Activated T-helper 2 cell treated with anti-CD3 and anti-CD28 coated beads, Interferon-gamma antibody, Interleukin-2, Interleukin-4, amounts not matched to agents 10 μg/mL and 5 μg/mL and 100 μg/mL, durations not matched to agents 14 hours and 24 hours and 36 hours (primary cell): ENCODE measurements at regions not wholly inside any gene's neighbourhood (a gene's known extent, or its start where the extent isn't known, plus 50 kb on each side); places are given as distances from the start of the nearest gene placed in this dataset.
"Not testable (repeated sequence)": the region's sequence is repeated elsewhere in the genome, so short reads cannot be mapped to it uniquely, and the experiment has no call there.

ENCODE experiments used
- DNase-seq: peaks from one replicate; pipeline ENCODE4 v3.0.0; 2021; ENCODE audit warnings: low spot score
- H3K27ac Mint-ChIP-seq: one replicate; pipeline ENCODE4 v1.8.0; 2021; ENCODE audit warnings: mixed read lengths
- H3K27me3 Mint-ChIP-seq: one replicate; pipeline ENCODE4 v1.8.0; 2021; ENCODE audit warnings: low read depth, mixed read lengths
- H3K36me3 Mint-ChIP-seq: one replicate; pipeline ENCODE4 v1.8.0; 2021; ENCODE audit warnings: low read depth, mixed read lengths
- H3K4me1 Mint-ChIP-seq: one replicate; pipeline ENCODE4 v1.8.0; 2021; ENCODE audit warnings: low read depth, mixed read lengths
- H3K4me3 Mint-ChIP-seq: one replicate; pipeline ENCODE4 v1.8.0; 2021; ENCODE audit warnings: low read depth, mild to moderate bottlenecking, moderate library complexity, mixed read lengths
- H3K9me3 Mint-ChIP-seq: one replicate; pipeline ENCODE4 v1.8.0; 2021; ENCODE audit warnings: mixed read lengths
- intact Hi-C: fragments of 100-400 bp; cut with micrococcal nuclease; formaldehyde crosslinking; loops from one replicate; pipeline ENCODE4 v1.15.1; 2023

- H3K27ac Mint-ChIP-seq, H3K4me3 Mint-ChIP-seq, H3K36me3 Mint-ChIP-seq, H3K4me1 Mint-ChIP-seq, intact Hi-C loops, H3K27me3 Mint-ChIP-seq, DNase-seq: not testable (repeated sequence)
- peaks cover 25% of the 10 kb centered on the region for H3K9me3 Mint-ChIP-seq
Observed at GRCh38 chr6:60444532-60444931, 1841.5 kb downstream of the KHDRBS2 start.

GRCh38 chr6:60439709-60440108, 1846.3 kb downstream of the KHDRBS2 start:
- H3K4me1 Mint-ChIP-seq, H3K4me3 Mint-ChIP-seq, intact Hi-C loops, H3K27me3 Mint-ChIP-seq, DNase-seq, H3K36me3 Mint-ChIP-seq, H3K27ac Mint-ChIP-seq: not testable (repeated sequence)
- H3K9me3 Mint-ChIP-seq, result peaks cover 35% of the 10 kb centered on the region

- H3K9me3 Mint-ChIP-seq, result peaks cover 26% of the 10 kb centered on the region
- H3K27ac Mint-ChIP-seq, H3K36me3 Mint-ChIP-seq, intact Hi-C loops, H3K4me1 Mint-ChIP-seq, H3K27me3 Mint-ChIP-seq, DNase-seq, H3K4me3 Mint-ChIP-seq: not testable (repeated sequence)
Observed at GRCh38 chr6:60422691-60423090, 1863.3 kb downstream of the KHDRBS2 start.

GRCh38 chr6:60416118-60416517, 1869.9 kb downstream of the KHDRBS2 start:
- H3K4me3 Mint-ChIP-seq, DNase-seq, intact Hi-C loops, H3K36me3 Mint-ChIP-seq, H3K27me3 Mint-ChIP-seq, H3K4me1 Mint-ChIP-seq, H3K27ac Mint-ChIP-seq: not testable (repeated sequence)
- H3K9me3 Mint-ChIP-seq, result peaks cover 17% of the 10 kb centered on the region

GRCh38 chr6:60408747-60409146, 1877.3 kb downstream of the KHDRBS2 start:
- H3K36me3 Mint-ChIP-seq, intact Hi-C loops, H3K27ac Mint-ChIP-seq, H3K27me3 Mint-ChIP-seq, H3K4me3 Mint-ChIP-seq, DNase-seq, H3K4me1 Mint-ChIP-seq: not testable (repeated sequence)
- H3K9me3 Mint-ChIP-seq, result peaks cover 29% of the 10 kb centered on the region

GRCh38 chr6:60403268-60403667, 1882.8 kb downstream of the KHDRBS2 start:
- H3K36me3 Mint-ChIP-seq, H3K4me1 Mint-ChIP-seq, intact Hi-C loops, H3K27ac Mint-ChIP-seq, DNase-seq, H3K27me3 Mint-ChIP-seq, H3K4me3 Mint-ChIP-seq: not testable (repeated sequence)
- peaks cover 14% of the 10 kb centered on the region for H3K9me3 Mint-ChIP-seq

GRCh38 chr6:60402490-60402889, 1883.5 kb downstream of the KHDRBS2 start:
- DNase-seq, H3K27ac Mint-ChIP-seq, H3K4me1 Mint-ChIP-seq, H3K9me3 Mint-ChIP-seq, H3K36me3 Mint-ChIP-seq, H3K27me3 Mint-ChIP-seq, H3K4me3 Mint-ChIP-seq, intact Hi-C loops: not testable (repeated sequence)

- peaks cover 15% of the 10 kb centered on the region for H3K9me3 Mint-ChIP-seq
- H3K27me3 Mint-ChIP-seq, H3K4me3 Mint-ChIP-seq, intact Hi-C loops, H3K36me3 Mint-ChIP-seq, H3K4me1 Mint-ChIP-seq, H3K27ac Mint-ChIP-seq, DNase-seq: not testable (repeated sequence)
Observed at GRCh38 chr6:60395261-60395660, 1890.8 kb downstream of the KHDRBS2 start.

GRCh38 chr6:60392969-60393368, 1893.1 kb downstream of the KHDRBS2 start:
- H3K4me3 Mint-ChIP-seq, DNase-seq, H3K27ac Mint-ChIP-seq, H3K36me3 Mint-ChIP-seq, H3K27me3 Mint-ChIP-seq, intact Hi-C loops, H3K4me1 Mint-ChIP-seq: not testable (repeated sequence)
- H3K9me3 Mint-ChIP-seq, result peaks cover 15% of the 10 kb centered on the region

- H3K27me3 Mint-ChIP-seq, H3K27ac Mint-ChIP-seq, intact Hi-C loops, H3K4me3 Mint-ChIP-seq, H3K36me3 Mint-ChIP-seq, DNase-seq, H3K4me1 Mint-ChIP-seq: not testable (repeated sequence)
- H3K9me3 Mint-ChIP-seq, result peaks cover 16% of the 10 kb centered on the region
Observed at GRCh38 chr6:60389094-60389493, 1896.9 kb downstream of the KHDRBS2 start.

GRCh38 chr6:60384614-60385013, 1901.4 kb downstream of the KHDRBS2 start:
- H3K9me3 Mint-ChIP-seq, result peaks cover 21% of the 10 kb centered on the region
- H3K4me3 Mint-ChIP-seq, H3K27me3 Mint-ChIP-seq, H3K27ac Mint-ChIP-seq, H3K36me3 Mint-ChIP-seq, DNase-seq, H3K4me1 Mint-ChIP-seq, intact Hi-C loops: not testable (repeated sequence)

- H3K27me3 Mint-ChIP-seq, H3K36me3 Mint-ChIP-seq, intact Hi-C loops, H3K27ac Mint-ChIP-seq, H3K4me1 Mint-ChIP-seq, H3K4me3 Mint-ChIP-seq, DNase-seq: not testable (repeated sequence)
- H3K9me3 Mint-ChIP-seq, result peaks cover 33% of the 10 kb centered on the region
Observed at GRCh38 chr6:60382771-60383170, 1903.3 kb downstream of the KHDRBS2 start.

GRCh38 chr6:60374078-60374477, 1911.9 kb downstream of the KHDRBS2 start:
- H3K4me1 Mint-ChIP-seq, intact Hi-C loops, H3K4me3 Mint-ChIP-seq, H3K27me3 Mint-ChIP-seq, DNase-seq, H3K36me3 Mint-ChIP-seq, H3K27ac Mint-ChIP-seq: not testable (repeated sequence)
- peaks cover 46% of the 10 kb centered on the region for H3K9me3 Mint-ChIP-seq

GRCh38 chr6:60367800-60368199, 1918.2 kb downstream of the KHDRBS2 start:
- DNase-seq, H3K27me3 Mint-ChIP-seq, H3K36me3 Mint-ChIP-seq, intact Hi-C loops, H3K4me3 Mint-ChIP-seq, H3K4me1 Mint-ChIP-seq, H3K27ac Mint-ChIP-seq: not testable (repeated sequence)
- peaks cover 18% of the 10 kb centered on the region for H3K9me3 Mint-ChIP-seq
